A673 (cell line): ENCODE measurements at regions not wholly inside any gene's neighbourhood (a gene's known extent, or its start where the extent isn't known, plus 50 kb on each side); places are given as distances from the start of the nearest gene placed in this dataset.

Experiments used
- EZH2 ChIP-seq: fragments of 200-600 bp; sonication (generic); IDR thresholded peaks from 2 replicates; pipeline ENCODE4 v1.6.1; 2017; ENCODE audit warnings: borderline replicate concordance, low read depth, mild to moderate bottlenecking, mixed read lengths, antibody characterized with exemption, low read length; ENCODE audit not compliant: poor library complexity, severe bottlenecking
- TF ChIP-seq, protein P1 (sequence below): fragments of 300-800, 200-600 bp; sonication (generic); conservative IDR thresholded peaks from 2 replicates; pipeline ENCODE4 v1.5.1; 2017; ENCODE audit warnings: low read depth, mild to moderate bottlenecking, antibody characterized with exemption, low read length, moderate library complexity, mixed read lengths

DNA sequence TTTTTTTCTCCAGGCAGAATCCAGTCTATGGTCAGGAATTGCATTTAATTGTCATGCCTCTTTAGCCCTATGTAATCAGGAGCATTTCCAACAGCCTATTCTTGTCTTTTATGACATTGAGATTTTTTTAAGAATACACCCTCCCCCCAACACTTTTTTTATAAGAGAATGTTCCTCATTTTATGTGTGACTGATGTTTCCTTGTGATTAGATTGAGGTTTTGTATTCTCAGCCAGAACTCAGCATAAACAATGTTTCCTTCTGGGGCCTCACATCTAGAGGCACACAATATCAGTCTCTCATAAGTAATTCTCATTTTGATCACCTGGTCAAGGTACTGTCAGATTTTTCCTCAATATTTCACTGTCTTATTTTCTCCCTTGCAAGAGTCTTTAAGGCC is 193.4 kb upstream of the PDE1C start:
- TF ChIP-seq, protein P1, sequence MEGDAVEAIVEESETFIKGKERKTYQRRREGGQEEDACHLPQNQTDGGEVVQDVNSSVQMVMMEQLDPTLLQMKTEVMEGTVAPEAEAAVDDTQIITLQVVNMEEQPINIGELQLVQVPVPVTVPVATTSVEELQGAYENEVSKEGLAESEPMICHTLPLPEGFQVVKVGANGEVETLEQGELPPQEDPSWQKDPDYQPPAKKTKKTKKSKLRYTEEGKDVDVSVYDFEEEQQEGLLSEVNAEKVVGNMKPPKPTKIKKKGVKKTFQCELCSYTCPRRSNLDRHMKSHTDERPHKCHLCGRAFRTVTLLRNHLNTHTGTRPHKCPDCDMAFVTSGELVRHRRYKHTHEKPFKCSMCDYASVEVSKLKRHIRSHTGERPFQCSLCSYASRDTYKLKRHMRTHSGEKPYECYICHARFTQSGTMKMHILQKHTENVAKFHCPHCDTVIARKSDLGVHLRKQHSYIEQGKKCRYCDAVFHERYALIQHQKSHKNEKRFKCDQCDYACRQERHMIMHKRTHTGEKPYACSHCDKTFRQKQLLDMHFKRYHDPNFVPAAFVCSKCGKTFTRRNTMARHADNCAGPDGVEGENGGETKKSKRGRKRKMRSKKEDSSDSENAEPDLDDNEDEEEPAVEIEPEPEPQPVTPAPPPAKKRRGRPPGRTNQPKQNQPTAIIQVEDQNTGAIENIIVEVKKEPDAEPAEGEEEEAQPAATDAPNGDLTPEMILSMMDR = no peak
- TF ChIP-seq EZH2 = no peak
